GM12874 (cell line): ENCODE measurements at regions not wholly inside any gene's neighbourhood (a gene's known extent, or its start where the extent isn't known, plus 50 kb on each side); places are given as distances from the start of the nearest gene placed in this dataset.

Experiments used
- CTCF ChIP-seq: IDR thresholded peaks from 2 replicates; pipeline ENCODE4 v1.5.1; 2011; ENCODE audit warnings: low read depth, mild to moderate bottlenecking, control low read depth, low read length, moderate library complexity; ENCODE audit not compliant: insufficient read depth

GRCh38 chr20:24840121-24840713, 108.9 kb upstream of the CST7 start:
- no peak for TF ChIP-seq CTCF

- no peak for TF ChIP-seq CTCF
Measured at GRCh38 chr20:24842274-24842917, 106.7 kb upstream of the CST7 start.

GRCh38 chr20:24842918-24843715, 106.0 kb upstream of the CST7 start:
- TF ChIP-seq CTCF = no peak

- no peak for TF ChIP-seq CTCF
Measured at GRCh38 chr20:24850176-24850575, 98.9 kb upstream of the CST7 start.

- no peak for TF ChIP-seq CTCF
Measured at GRCh38 chr20:24851346-24852019, 97.6 kb upstream of the CST7 start.

GRCh38 chr20:24853916-24854315, 95.2 kb upstream of the CST7 start:
- TF ChIP-seq CTCF = no peak

- TF ChIP-seq CTCF = no peak
Measured at GRCh38 chr20:24855848-24856247, 93.2 kb upstream of the CST7 start.
